ENCODE measurements at regions not wholly inside any gene's neighbourhood (a gene's known extent, or its start where the extent isn't known, plus 50 kb on each side); places are given as distances from the start of the nearest gene placed in this dataset.

- H3K27me3 ChIP-seq (replicated peaks; ENCODE audit: insufficient read depth, low read length) = no peaks in the 10 kb centered on the region
- no peak overlapping the region for H3K4me3 ChIP-seq (ENCODE audit: low read length)
- no peak for DNase-seq
- no peaks in the 10 kb centered on the region for H3K4me1 ChIP-seq (ENCODE audit: low read length)
- H3F3A ChIP-seq (ENCODE audit: insufficient read depth, low read length) = no peaks in the 10 kb centered on the region
- H3K9ac ChIP-seq (ENCODE audit: low read length) = no peak overlapping the region
- no peaks in the 10 kb centered on the region; the same call in 1 of the 2 replicates for H3K9me3 ChIP-seq (replicated peaks; ENCODE audit: insufficient read depth, low read length)
- no peaks in the 10 kb centered on the region for H3K79me2 ChIP-seq (ENCODE audit: low read length)
- no peak overlapping the region for H3K4me2 ChIP-seq (ENCODE audit: low read depth, low read length)
- TF ChIP-seq EZH2 (optimal IDR thresholded peaks at IDR 0.05; ENCODE audit: low read depth, low read length) (no peak), EZH2phosphoT487 (IDR thresholded peaks at IDR 0.05; ENCODE audit: low read length) (no peak), CTCF (IDR thresholded peaks at IDR 0.05; ENCODE audit: low read length) (no peak)
- no peaks in the 10 kb centered on the region for H3K36me3 ChIP-seq (replicated peaks; ENCODE audit: insufficient read depth, low read length)
- no peak overlapping the region for H2AFZ ChIP-seq (ENCODE audit: low read length)
- H3K9me2 ChIP-seq (replicated peaks; ENCODE audit: insufficient read depth, low read length) = no peaks in the 10 kb centered on the region
- H3K27ac ChIP-seq (ENCODE audit: low read length) = no peak overlapping the region
- no peaks in the 10 kb centered on the region for H4K20me1 ChIP-seq (ENCODE audit: insufficient read depth, low read length)
Observed at GRCh38 chr3:36650271-36650671, 114.1 kb downstream of the DCLK3 start.

GRCh38 chr3:36649125-36649524 is 115.2 kb downstream of the DCLK3 start:
- Histone ChIP-seq H3K27me3 (replicated peaks; ENCODE audit: insufficient read depth, low read length) (no peaks in the 10 kb centered on the region), H3K4me3 (ENCODE audit: low read length) (no peak overlapping the region), H3K36me3 (replicated peaks; ENCODE audit: insufficient read depth, low read length) (no peaks in the 10 kb centered on the region), H3F3A (ENCODE audit: insufficient read depth, low read length) (no peaks in the 10 kb centered on the region), H3K4me2 (ENCODE audit: low read depth, low read length) (no peak overlapping the region), H3K9ac (ENCODE audit: low read length) (no peak overlapping the region), H3K9me3 (replicated peaks; ENCODE audit: insufficient read depth, low read length) (no peaks in the 10 kb centered on the region), H4K20me1 (ENCODE audit: insufficient read depth, low read length) (no peaks in the 10 kb centered on the region), H2AFZ (ENCODE audit: low read length) (no peak overlapping the region), H3K79me2 (ENCODE audit: low read length) (no peaks in the 10 kb centered on the region), H3K4me1 (ENCODE audit: low read length) (no peaks in the 10 kb centered on the region), H3K27ac (ENCODE audit: low read length) (no peak overlapping the region), H3K9me2 (replicated peaks; ENCODE audit: insufficient read depth, low read length) (no peaks in the 10 kb centered on the region)
- DNase-seq = no peak
- TF ChIP-seq CTCF (IDR thresholded peaks at IDR 0.05; ENCODE audit: low read length) (no peak), EZH2phosphoT487 (IDR thresholded peaks at IDR 0.05; ENCODE audit: low read length) (no peak), EZH2 (optimal IDR thresholded peaks at IDR 0.05; ENCODE audit: low read depth, low read length) (no peak)

- H3K27ac ChIP-seq (ENCODE audit: low read length) = no peak overlapping the region
- H3F3A ChIP-seq (ENCODE audit: insufficient read depth, low read length) = no peaks in the 10 kb centered on the region
- TF ChIP-seq EZH2 (optimal IDR thresholded peaks at IDR 0.05; ENCODE audit: low read depth, low read length) (no peak), CTCF (IDR thresholded peaks at IDR 0.05; ENCODE audit: low read length) (no peak), EZH2phosphoT487 (IDR thresholded peaks at IDR 0.05; ENCODE audit: low read length) (no peak)
- H3K27me3 ChIP-seq (replicated peaks; ENCODE audit: insufficient read depth, low read length) = no peaks in the 10 kb centered on the region
- H3K4me2 ChIP-seq (ENCODE audit: low read depth, low read length) = no peak overlapping the region
- no peaks in the 10 kb centered on the region for H3K79me2 ChIP-seq (ENCODE audit: low read length)
- H3K4me3 ChIP-seq (ENCODE audit: low read length) = no peak overlapping the region
- H3K9ac ChIP-seq (ENCODE audit: low read length) = no peak overlapping the region
- H3K4me1 ChIP-seq (ENCODE audit: low read length) = no peaks in the 10 kb centered on the region
- DNase-seq = no peak
- no peak overlapping the region for H2AFZ ChIP-seq (ENCODE audit: low read length)
- no peaks in the 10 kb centered on the region for H4K20me1 ChIP-seq (ENCODE audit: insufficient read depth, low read length)
- no peaks in the 10 kb centered on the region for H3K36me3 ChIP-seq (replicated peaks; ENCODE audit: insufficient read depth, low read length)
- no peaks in the 10 kb centered on the region for H3K9me3 ChIP-seq (replicated peaks; ENCODE audit: insufficient read depth, low read length)
- H3K9me2 ChIP-seq (replicated peaks; ENCODE audit: insufficient read depth, low read length) = no peaks in the 10 kb centered on the region
Observed at GRCh38 chr3:36648241-36649034, 115.9 kb downstream of the DCLK3 start.

Data from MM.1S (cell line).